Keratinocyte (primary cell): ENCODE measurements at regions not wholly inside any gene's neighbourhood (a gene's known extent, or its start where the extent isn't known, plus 50 kb on each side); places are given as distances from the start of the nearest gene placed in this dataset.

Source experiments
- EZH2 ChIP-seq: IDR thresholded peaks from one replicate; pipeline ENCODE4 v1.6.1; 2012; ENCODE audit warnings: inconsistent platforms, mild to moderate bottlenecking, low read length, moderate library complexity
- TF ChIP-seq, protein P1 (sequence below), 3 experiments: IDR thresholded peaks in 1 of 3; conservative IDR thresholded peaks in 1 of 3; optimal IDR thresholded peaks in 1 of 3; 2 replicates in 2 of 3; 3 replicates in 1 of 3; pipeline versions ENCODE3 to v1.5.1; 2011; ENCODE audit warnings: low read length in 3 of 3, mild to moderate bottlenecking in 3 of 3, moderate library complexity in 2 of 3, control low read depth in 1 of 3, inconsistent platforms in 1 of 3; ENCODE audit not compliant: insufficient read depth in 2 of 3; ENCODE audit errors: extremely low read depth in 1 of 3

DNA sequence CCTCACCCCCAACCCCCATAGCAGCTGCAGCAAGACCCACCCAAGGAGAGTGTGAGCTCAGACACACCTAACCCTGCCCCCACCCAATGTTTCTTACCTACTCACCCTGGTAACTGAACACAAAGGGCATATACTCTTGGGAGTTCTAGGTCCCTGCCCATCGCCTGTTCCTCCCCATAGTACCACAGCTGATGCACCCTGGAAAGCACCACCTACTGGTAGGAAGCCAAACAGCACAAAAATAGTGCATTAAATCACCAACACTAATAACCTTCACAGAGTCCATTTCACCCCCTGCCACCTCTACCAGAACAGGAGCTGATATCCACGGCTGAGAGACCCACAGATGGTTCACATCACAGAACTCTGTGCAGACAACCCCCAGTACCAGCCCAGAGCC is 245.2 kb downstream of the EFHB start:
- TF ChIP-seq EZH2 = no peak
- TF ChIP-seq, protein P1, sequence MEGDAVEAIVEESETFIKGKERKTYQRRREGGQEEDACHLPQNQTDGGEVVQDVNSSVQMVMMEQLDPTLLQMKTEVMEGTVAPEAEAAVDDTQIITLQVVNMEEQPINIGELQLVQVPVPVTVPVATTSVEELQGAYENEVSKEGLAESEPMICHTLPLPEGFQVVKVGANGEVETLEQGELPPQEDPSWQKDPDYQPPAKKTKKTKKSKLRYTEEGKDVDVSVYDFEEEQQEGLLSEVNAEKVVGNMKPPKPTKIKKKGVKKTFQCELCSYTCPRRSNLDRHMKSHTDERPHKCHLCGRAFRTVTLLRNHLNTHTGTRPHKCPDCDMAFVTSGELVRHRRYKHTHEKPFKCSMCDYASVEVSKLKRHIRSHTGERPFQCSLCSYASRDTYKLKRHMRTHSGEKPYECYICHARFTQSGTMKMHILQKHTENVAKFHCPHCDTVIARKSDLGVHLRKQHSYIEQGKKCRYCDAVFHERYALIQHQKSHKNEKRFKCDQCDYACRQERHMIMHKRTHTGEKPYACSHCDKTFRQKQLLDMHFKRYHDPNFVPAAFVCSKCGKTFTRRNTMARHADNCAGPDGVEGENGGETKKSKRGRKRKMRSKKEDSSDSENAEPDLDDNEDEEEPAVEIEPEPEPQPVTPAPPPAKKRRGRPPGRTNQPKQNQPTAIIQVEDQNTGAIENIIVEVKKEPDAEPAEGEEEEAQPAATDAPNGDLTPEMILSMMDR (optimal IDR thresholded peaks at IDR 0.05 in 1 of 3, IDR thresholded peaks at IDR 0.05 in 1 of 3, conservative IDR thresholded peaks at IDR 0.05 in 1 of 3; ENCODE audit: extremely low read depth in 1 of 3, insufficient read depth in 2 of 3, low read length in 3 of 3) = peak in 1 of 3 experiments; percentile 10
